Peyer's patch (tissue), 4 donors: ENCODE measurements at regions not wholly inside any gene's neighbourhood (a gene's known extent, or its start where the extent isn't known, plus 50 kb on each side); places are given as distances from the start of the nearest gene placed in this dataset.

Experiments
- CTCF ChIP-seq, 6 experiments: fragments of 450-650 bp in 4 of 6; fragments of 200-600 bp in 2 of 6; sonication (generic) in 1 of 6; IDR thresholded peaks; one replicate each; pipeline ENCODE4 v1.5.1; 2017 to 2019; ENCODE audit warnings: antibody characterized with exemption in 6 of 6, mild to moderate bottlenecking in 3 of 6, moderate library complexity in 1 of 6
- POLR2A ChIP-seq, 2 donors: fragments of 450-650 bp; IDR thresholded peaks; one replicate each; pipeline ENCODE4 v1.5.1; 2017; ENCODE audit warnings: antibody characterized with exemption in 2 of 2, mild to moderate bottlenecking in 2 of 2, moderate library complexity in 2 of 2

GRCh38 chr4:130760246-130760645, 1664.3 kb downstream of the C4orf33 start:
- no peak for TF ChIP-seq CTCF (IDR thresholded peaks at IDR 0.05)
- TF ChIP-seq POLR2A (IDR thresholded peaks at IDR 0.05): no peak
